ENCODE measurements at regions not wholly inside any gene's neighbourhood (a gene's known extent, or its start where the extent isn't known, plus 50 kb on each side); places are given as distances from the start of the nearest gene placed in this dataset.
"Not testable (repeated sequence)": the region's sequence is repeated elsewhere in the genome, so short reads cannot be mapped to it uniquely, and the experiment has no call there.

DNA sequence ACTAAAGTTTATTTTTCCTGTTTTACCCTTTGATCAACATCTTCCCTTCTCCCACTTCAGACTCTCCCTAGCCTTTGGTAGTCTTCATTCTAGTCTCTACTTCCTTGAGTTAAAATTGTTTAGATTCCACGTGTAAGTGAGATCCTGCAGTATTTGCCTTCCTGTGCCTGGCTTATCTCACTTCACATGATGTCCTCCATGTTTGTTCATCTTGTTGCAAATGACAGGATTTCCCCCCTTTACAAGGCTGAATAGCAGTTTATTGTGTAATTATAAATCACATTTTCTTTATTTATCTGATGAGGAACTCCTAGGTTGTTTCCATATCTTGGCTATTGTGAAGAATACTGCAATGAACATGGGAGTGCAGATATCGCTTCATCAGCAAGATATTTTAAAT, 461.7 kb downstream of the CHSY3 start:
- DNase-seq (ENCODE audit: low read depth in 3 of 3, low spot score in 1 of 3) = no peak

DNA sequence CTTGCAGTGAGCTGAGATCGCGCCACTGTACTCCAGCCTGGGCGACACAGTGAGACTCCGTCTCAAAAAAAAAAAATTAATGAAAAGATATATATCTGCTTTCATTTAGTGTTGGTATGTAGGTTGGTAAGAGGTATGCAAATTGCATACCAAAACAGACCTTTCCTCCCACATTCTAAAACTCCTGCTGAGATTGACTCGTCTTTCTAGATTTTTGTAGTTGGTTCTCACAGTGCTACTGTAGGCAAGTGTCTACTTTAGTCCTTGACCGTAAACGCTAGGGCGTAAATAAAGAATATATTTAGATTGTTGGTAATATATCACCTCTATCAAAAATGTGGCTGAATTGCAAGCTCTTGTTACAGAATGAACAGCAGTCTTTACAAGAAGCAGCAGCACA, 445.9 kb downstream of the CHSY3 start:
- DNase-seq (ENCODE audit: low read depth in 3 of 3, low spot score in 1 of 3) = no peak

DNA sequence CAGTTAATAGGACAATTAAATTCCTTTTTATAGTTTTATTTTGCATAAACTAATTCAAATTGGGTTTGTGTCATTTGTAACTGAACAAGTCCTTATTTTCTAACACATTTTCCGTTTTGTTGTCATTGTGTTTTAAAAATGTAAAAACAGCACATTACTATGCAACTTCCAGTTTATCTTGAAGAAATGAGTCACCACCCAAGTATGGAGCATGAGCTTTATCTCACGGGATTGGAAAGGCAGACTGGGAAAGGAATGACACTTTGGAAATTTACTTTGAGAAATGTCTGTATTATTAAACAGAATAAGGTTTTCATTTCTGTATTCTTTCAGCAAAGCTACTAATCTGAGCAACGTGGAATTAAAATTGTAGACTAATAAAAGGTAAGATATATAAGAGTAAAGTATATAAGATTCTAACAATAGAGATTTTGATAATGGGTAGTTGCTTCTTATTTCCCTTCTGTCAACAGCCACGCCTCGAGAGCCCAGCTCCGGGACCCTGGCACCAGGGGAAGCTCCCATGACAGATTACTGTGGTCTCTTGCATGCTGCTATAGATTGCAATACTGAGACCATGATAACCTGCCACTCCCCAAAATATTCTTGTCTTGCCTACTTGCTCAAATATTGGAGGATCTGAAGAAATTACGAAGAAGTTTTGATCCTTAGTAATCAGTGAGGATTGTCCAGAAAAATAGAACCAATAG, 433.1 kb downstream of the CHSY3 start:
- no peak for DNase-seq (ENCODE audit: low read depth in 3 of 3, low spot score in 1 of 3)

DNA sequence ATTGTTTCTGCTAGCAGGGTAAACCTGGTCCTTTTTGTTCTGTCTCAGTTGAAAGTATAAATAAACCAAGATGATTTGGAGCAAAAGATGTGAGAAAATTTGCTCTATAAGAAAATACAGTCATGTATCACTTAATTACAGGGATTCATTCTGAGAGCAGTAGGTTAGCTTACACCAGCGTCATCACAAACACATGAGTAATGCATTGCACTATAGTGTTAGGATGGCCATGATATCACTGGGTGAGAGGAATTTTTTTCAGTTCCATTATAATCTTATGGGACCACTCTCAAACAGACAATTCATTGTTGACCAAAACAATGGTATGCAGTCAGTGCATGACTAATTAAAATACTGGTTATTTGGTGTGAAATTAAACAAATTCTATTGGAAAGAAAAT, 430.9 kb downstream of the CHSY3 start:
- no peak for DNase-seq (ENCODE audit: low read depth in 3 of 3, low spot score in 1 of 3)

DNA sequence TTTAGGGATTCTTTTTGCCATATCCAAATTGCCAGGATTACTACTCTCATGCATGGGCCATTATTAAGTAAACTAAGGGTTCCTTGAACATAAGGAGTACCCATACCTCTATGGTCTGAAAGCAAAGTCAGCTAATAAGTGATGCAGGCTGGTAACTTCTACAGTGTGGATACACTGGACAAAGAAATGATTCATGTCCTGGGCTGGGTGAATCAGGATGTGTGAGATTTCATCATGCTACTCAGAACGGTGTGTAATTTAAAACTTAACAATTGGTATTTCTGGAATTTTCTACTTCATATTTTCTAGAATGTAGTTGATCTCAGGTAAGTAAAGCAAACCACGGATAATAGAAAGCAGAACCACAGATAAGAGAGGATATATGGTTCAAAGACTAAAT, 428.8 kb downstream of the CHSY3 start:
- no peak for DNase-seq (ENCODE audit: low read depth in 3 of 3, low spot score in 1 of 3)

DNA sequence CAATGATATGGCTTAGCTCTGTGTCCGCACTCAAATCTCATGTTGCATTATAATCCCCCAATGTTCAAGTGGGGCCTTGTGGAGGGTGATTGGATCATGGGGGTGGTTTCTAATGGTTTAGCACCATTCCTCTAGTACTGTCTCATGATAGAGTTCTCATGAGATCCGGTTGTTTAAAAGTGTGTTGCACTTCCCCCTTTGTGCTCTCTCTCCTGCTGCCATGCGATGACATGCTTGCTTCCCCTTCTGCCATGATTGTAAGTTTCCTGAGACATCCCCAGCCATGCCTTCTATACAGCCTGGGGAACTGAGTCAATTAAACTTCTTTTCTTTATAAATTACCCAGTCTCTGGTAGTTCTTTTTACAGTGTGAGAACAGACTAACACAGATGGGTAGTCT, 427.1 kb downstream of the CHSY3 start:
- no peak for DNase-seq (ENCODE audit: low read depth in 3 of 3, low spot score in 1 of 3)

DNA sequence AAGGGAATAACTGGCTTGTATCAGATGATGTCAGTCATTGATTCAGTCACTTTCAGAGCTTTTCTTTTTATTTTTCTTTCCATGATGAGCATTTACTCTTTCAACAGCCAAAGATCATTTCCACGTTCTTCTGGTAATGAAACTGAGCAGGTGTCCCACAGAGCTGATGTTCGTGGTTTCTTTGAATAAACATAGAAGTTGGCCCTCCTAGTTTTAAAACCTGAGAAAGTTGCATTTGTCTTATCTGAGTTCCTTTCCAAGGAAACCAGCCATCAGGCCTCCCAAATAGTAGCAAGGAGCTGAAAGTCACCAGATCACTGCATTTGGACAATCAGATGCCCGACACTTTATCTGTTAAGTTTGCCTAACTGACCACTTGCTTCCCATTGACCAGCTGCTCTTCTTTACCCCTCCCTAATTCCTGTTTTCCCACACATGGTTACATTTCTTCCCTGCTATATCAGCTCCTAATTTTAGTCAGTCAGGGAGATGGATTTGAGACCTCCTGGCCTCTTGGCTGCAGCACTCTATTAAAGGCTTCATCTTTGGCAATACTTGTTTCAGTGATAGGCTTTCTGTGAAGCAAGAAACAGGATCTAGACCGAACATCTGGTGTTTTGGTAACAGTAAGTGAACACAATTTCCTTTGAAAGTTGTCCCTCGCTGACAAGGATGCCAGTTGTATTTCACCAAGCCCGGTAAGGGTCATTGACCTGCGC, 420.8 kb downstream of the CHSY3 start:
- no peak for DNase-seq (ENCODE audit: low read depth in 3 of 3, low spot score in 1 of 3)

DNA sequence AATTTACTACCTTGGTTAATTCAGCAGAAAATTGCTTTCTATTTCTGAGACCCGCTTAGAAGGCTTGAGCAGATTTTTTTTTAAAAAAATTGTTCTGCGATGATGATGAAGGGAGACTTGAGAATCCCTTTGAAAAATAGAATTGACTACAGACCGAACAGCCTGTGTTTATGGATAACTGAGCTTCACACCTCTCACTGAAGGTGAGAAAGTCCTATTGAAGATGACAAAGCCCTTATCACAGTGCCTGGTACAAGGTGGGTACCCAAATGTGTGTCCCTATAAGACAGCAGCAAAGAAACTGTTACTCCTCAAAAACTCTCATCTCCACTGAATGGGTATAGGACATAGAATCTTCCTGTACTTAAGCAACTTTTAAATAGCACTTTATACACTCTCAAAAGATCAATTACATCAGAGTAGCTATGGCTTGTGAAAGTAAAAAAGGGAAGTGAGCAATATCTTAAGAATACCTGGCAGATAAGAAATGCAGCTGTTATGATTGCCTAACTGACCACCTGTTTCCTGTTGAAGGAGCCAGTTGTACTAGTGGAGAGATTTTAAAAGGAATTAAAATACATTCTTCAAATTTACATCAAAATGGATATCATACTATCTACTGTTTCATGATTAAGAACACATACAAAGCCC, 419.7 kb downstream of the CHSY3 start:
- DNase-seq (ENCODE audit: low read depth in 3 of 3, low spot score in 1 of 3) = no peak

DNA sequence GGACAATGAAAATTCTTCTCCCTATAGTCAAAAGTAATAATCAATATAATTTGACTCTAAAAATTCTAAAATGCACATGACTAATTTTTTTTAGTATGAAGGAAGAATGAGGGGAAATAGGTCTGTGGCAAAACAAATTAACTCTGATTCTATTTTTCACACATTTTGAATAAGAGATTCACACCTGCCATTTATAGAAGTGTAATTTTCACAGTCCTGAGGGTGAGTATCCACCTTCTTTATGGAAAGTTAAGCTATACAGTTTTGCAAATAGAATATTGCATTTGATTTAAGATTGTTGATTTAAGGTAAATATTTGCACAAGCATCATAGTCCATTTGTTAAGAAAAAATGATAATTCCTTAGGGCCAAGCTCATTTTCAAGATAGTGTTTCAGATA, 417.7 kb downstream of the CHSY3 start:
- DNase-seq (ENCODE audit: low read depth in 3 of 3, low spot score in 1 of 3) = no peak

DNA sequence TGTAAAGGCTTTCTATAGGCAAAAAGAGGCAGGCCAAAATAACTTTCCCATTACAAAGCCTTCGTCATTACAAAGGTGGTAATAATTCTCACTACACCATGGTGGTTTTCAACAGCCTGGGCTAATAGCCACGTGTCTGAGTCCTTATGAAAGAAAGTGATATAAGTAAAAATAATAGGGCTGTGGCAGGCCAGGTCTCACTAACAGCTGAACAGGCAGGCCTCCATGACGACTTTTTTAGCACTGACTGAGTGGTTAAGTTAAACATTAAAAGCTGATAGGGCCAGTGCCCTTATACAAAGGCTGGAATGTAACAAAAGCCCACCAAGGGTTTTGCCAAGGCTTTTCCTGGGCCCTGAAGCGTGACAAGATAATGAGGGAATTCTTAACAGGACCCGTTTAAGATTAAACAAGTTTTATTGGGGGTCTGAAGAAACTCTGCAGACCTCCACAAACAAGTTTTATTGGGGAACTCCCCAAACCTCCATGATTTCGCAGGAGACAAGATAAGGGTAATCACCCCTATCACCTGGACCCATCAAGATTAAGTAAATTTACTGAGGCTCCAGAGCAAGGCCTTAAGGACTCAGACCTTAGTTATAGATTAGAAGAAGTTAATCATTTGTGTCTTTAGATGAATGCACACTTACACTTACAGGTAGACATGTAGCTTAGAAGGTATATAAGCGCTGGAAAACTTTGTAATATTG, 412.9 kb downstream of the CHSY3 start:
- no peak for DNase-seq (ENCODE audit: low read depth in 3 of 3, low spot score in 1 of 3)

DNA sequence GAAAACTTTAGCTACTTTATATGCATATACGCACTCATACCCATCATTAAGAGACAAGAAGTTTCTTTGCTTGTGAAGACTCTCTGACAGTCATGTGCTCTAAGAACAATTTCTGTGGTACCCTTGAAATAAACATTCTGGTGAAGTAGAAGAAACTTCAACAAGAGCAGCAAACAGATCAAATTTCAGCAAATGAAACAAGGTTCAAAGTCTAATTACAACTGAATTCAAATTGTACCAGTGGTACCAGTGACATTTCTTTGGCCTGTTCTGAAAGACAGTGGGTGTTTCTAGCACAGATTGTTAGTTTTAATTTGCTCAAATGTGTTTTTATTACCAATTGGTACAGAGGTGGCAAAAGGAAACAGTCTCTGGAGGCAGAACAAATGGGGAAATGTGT, 391.0 kb downstream of the CHSY3 start:
- no peak for DNase-seq (ENCODE audit: low read depth in 3 of 3, low spot score in 1 of 3)

DNA sequence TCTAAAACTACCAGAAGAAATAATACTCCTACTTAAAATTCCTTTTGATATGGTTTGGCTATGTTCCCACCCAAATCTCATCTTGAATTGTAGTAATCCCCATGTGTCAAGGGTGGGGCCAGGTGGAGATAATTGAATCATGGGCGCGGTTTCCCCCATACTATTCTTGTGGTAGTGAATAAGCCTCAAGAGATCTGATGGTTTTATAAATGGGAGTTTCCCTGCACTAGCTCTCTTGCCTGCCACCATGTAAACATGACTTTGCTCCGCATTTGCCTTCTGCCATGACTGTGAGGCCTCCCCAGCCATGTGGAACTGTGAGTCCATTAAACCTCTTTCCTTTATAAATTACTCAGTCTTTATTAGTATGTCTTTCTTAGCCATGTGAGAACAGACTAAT, 390.5 kb downstream of the CHSY3 start:
- DNase-seq (ENCODE audit: low read depth in 3 of 3, low spot score in 1 of 3) = not testable (repeated sequence)

DNA sequence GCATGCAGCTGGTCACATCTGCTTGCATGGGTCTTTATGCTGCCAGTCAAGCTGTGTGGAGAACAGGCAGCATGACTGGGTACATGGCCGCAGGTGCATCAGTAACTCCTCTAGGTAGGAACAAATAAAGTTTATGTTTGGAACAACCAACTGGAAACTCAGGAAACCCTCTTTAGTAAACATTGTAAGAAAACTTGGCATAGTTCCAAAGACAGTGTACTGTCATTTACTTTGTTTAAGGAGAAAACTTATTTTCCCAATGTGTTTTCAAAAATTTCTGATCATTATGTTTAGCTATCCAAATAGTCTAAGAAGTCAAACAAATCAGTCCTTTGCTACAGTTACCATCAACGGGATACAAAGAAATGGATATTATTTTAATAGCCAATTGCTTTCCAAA, 386.0 kb downstream of the CHSY3 start:
- no peak for DNase-seq (ENCODE audit: low read depth in 3 of 3, low spot score in 1 of 3)

DNA sequence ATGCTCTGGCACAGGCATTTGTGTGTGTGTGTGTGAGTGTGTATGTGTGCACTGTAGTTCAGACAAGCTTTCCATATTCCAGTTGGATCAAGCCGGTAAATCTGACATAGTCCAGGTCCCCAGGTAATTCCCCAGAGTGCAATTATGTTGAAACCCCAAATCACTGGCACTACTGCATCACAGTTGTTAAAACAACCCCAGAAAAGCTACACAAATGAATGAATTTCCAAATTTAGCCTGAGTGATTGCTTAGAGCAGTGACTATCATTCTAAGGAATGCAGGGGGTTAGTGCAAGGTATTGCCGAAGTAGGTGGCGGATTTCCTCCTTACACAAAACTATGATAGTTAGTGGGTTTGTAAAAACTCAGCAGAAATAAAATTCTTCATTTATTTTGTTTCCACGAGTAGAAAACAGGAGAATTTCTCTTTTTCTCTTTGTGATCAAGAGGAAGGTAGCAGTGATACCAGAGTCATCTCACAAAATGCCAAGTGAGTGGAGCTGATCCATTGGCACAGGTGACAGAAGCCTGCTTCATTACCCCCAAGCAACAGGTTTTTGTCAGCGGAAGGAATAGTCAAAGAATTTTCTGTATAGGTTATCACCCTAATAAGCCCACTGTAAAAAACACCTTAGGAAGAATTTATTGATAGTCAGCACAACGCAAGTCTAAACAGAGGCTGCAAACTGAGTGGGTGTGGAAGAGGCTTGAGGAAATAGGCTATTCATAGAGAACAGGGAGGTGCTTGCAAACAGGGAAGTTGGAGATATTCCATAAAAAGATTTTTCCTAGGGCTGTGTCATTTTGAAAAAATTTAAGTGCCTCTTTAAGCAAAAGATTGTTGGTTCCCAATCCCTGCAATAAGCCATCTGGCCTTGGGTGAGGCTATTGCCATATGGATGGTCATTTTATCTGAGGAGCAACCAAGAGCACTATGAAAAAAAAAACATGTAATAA, 385.1 kb downstream of the CHSY3 start:
- DNase-seq (ENCODE audit: low read depth in 3 of 3, low spot score in 1 of 3) = no peak

DNA sequence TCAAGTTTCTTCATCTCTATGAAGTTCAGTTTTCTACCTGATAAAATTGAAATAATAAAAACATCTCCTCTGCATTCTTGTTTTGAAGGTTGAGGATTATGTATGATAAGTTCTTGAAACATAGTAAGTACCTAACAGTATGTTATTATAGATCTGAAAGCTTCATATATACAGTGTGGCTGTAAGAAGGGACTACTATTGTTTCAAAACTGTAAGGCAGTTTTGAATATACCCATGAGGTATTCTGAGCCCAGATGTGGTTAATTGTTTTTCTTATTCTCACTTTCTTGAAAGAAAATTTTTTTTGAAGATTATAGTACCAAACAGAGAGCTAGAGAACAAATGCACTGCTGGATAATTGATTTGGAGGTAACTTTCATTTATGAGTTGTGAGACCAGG, 383.2 kb downstream of the CHSY3 start:
- no peak for DNase-seq (ENCODE audit: low read depth in 3 of 3, low spot score in 1 of 3)

DNA sequence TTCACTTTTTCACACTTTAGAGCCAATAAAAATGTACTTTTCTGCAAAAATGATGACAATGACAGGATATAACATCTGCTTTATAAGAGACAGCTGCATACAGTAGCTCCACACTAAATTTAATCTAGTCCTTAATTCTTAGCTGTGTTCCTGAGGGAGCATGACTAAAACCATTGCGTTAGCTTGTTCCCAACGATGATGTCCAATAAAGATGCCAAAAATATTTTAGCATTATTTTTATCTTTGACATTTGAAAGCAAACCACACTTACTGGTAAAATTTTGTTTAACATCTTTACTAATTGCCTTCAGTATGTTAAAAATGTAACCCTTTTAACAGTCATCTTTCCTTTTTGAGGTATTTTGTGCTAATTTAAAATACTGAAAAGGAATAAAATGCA, 382.7 kb downstream of the CHSY3 start:
- no peak for DNase-seq (ENCODE audit: low read depth in 3 of 3, low spot score in 1 of 3)

DNA sequence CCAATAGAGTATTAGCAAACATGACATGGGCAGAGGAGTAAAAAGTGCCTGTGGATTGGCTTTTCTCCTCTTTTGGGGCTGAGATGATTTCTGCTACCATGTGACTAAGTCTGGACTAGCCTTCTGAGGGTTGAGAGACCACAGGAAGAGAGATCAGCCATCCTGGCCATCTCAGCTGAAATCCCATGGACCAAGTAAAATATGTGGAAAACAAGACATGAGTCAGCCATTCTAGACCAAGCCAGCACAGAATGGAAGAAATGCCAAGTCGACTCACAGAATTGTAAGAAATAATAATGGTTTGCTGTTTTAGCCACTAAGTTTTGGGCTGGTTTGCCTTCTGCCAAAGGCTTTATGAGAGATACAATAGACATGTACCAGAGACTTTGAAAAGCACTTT, 377.8 kb downstream of the CHSY3 start:
- no peak for DNase-seq (ENCODE audit: low read depth in 3 of 3, low spot score in 1 of 3)

DNA sequence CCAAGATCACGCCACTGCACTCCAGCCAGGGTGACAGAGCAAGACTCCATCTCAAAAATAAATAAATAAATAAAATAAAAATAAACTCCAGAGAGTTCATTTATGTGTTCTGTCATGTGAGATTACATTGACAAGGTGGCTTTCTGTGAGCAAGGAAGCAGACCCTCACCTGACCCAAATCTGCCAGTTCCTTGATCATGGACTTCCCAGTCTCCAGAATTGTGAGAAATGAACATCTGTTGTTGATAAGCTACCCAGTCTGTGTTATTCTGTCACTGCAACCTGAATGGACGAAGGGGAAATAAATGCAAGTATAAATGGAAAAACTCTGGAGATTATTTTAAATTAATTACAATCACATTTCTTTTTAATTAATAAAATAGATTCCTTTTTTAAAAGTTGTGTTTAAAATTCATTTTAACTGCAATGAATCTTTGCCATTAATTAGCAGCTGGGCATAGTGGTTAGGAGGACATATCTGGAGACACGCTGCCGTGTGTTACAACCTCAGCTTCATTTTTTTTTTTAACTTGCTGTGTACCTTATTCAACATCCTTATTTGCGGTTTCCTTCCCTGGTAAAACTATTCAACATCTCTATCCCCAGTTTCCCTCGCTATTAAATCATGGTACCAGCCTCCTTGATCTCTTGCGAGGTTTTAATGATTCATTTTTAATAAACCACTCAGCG, 376.4 kb downstream of the CHSY3 start:
- DNase-seq (ENCODE audit: low read depth in 3 of 3, low spot score in 1 of 3) = no peak

DNA sequence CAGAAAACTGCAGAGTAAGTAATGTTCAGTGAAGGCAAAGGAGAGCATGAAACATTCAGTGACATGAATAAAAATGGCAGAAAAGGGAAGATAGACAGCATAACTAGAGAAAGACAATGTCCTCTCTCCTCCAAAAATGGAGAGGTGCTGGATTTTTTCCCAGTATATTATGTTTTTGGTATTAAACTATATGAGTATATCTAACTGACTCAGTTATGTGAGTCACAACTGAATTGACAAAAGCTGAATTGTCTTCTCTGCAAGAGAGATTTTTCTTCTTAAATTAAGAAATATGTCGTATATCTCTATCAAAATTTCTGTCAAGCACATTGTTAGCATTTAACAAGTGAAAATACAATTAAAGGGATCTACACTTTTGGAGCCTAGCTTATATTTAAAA, 375.1 kb downstream of the CHSY3 start:
- no peak for DNase-seq (ENCODE audit: low read depth in 3 of 3, low spot score in 1 of 3)

DNA sequence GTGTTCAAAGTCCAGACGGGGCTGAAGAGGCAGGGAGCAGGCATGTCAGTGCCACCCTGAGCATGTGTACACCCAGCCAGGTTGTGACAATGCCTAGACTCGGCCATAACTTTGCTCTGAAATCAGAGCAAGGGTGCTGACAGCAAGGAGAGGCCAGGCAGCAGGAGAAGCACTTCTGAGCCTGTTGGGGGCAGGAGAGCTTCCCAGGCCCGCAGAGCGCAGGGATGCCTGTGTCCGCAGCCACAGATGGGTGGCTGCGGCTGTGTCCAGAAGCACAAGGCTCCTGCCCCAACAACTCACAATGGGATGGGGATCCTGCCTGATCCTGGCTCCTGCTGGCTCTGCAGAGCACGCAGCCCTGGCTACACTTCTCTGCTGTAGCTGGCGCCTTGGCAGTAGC, 373.9 kb downstream of the CHSY3 start:
- DNase-seq (ENCODE audit: low read depth in 3 of 3, low spot score in 1 of 3) = no peak

Measured in stimulated activated CD4-positive, alpha-beta T cell treated with anti-CD3 and anti-CD28 coated beads, TNF-alpha, amount 100 ng/mL, for 1 hour (primary cell).